SK-N-SH treated with all-trans-retinoic acid at 6 μM for 48 hours (cell line): ENCODE measurements at regions not wholly inside any gene's neighbourhood (a gene's known extent, or its start where the extent isn't known, plus 50 kb on each side); places are given as distances from the start of the nearest gene placed in this dataset.

Experiments used
- CREB5 ChIP-seq: fragments of 250-450 bp; sonication (Bioruptor Pico); IDR thresholded peaks from 2 replicates; pipeline ENCODE4 v1.5.1; 2020; ENCODE audit warnings: low read depth, mild to moderate bottlenecking, moderate library complexity
- TCF4 ChIP-seq: fragments of 250-450 bp; sonication (Bioruptor Pico); IDR thresholded peaks from 2 replicates; pipeline ENCODE4 v1.8.0; 2021; ENCODE audit warnings: mild to moderate bottlenecking, moderate library complexity, borderline replicate concordance
- ZNF8 ChIP-seq: fragments of 450-650 bp; formaldehyde crosslinking; IDR thresholded peaks from 2 replicates; pipeline ENCODE4 v1.5.0; 2020; ENCODE audit warnings: mild to moderate bottlenecking, moderate library complexity

GRCh38 chr3:110955301-110955880 lies 116.2 kb upstream of the NECTIN3 start:
- no peak for TF ChIP-seq TCF4 (CRISPR knock-in tag)
- no peak for TF ChIP-seq CREB5 (CRISPR knock-in tag)
- TF ChIP-seq ZNF8, result no peak
